GM19025 (cell line): ENCODE measurements at regions not wholly inside any gene's neighbourhood (a gene's known extent, or its start where the extent isn't known, plus 50 kb on each side); places are given as distances from the start of the nearest gene placed in this dataset.

Source experiments
- ATAC-seq: cut with Tn5 transposase; IDR thresholded peaks from one replicate; pipeline ENCODE4 v1.9.1; 2021; ENCODE audit warnings: mild to moderate bottlenecking, low read depth, moderate library complexity; ENCODE audit not compliant: unreplicated experiment

DNA sequence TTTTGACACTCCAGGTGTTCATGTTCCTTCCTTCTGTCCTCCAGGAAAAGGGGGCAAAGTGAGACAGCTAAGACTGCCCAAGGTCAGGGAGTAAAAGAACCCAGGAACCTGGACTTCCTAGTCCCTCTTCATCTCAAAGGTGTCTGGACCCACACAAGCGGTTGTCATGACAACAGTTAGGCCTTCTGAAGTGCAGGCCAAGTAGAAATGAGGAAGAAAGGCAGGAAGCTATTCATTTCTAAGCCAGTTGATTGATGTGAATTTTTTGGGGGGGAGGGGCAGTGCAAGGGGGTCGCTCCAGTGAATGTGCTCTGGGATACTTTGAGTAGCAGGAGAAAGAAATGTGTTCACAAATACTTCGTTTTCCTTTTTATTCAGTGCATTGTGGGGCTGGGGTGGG lies 114.3 kb downstream of the NAV1 start:
- no peak for ATAC-seq

DNA sequence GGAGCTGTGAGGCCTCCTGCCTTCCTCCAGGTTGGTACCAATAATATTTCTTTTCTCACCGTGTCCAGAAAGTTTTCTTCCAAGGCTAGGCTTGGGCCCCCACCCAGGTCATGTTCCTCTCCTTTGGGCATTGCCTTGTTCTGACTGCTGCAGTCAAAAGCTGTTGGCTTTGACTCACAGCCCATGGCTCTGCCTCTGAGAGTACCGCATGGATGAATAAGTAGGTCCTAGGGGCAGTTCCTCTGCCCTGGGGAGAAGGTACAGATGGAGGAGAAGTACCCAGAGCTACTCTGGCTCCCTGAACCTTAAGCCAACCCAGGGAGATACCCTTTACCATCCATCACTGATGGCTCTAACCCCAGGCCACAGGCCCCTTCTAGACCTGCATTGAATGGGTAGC lies 115.0 kb downstream of the NAV1 start:
- ATAC-seq = no peak

DNA sequence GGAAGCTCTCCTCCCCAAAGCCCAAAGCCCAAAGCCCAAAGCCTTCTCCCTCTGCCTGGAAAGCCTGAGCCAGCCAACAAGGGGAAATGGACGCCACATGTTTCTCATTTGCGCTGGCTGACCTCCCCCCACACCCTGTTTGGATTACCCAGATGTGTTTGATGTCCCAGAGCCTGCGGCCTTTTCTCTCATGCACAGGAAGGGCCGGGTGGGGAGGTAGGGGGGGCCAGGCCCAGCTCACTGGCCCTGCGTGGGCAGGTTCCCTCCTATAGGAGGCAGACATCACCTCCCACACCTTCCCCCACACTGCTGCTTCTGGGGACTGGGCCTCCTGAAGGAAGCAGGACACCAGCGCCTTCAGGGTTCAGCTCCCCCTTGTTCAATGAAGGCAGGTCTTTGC lies 116.3 kb downstream of the NAV1 start:
- ATAC-seq = no peak

DNA sequence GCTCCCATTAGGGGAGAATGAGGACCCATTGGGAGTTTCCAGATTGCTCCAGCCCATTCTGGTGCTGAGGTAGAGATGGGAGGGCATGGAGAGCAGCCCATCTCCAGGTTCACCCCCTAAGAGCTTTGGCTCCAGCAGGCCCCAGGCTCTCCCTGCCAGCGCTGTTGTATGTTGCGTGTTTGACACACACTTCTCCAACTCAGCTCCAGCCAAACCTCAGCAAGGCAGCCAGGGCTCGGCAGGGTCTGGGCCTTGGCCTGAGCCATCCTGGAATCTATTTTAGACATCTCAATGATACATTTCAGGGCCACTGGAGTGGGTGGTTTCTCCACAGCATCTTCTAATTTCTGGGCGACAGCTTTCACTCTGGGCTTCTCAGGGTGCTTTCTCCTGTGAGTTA lies 117.0 kb downstream of the NAV1 start:
- ATAC-seq = no peak

DNA sequence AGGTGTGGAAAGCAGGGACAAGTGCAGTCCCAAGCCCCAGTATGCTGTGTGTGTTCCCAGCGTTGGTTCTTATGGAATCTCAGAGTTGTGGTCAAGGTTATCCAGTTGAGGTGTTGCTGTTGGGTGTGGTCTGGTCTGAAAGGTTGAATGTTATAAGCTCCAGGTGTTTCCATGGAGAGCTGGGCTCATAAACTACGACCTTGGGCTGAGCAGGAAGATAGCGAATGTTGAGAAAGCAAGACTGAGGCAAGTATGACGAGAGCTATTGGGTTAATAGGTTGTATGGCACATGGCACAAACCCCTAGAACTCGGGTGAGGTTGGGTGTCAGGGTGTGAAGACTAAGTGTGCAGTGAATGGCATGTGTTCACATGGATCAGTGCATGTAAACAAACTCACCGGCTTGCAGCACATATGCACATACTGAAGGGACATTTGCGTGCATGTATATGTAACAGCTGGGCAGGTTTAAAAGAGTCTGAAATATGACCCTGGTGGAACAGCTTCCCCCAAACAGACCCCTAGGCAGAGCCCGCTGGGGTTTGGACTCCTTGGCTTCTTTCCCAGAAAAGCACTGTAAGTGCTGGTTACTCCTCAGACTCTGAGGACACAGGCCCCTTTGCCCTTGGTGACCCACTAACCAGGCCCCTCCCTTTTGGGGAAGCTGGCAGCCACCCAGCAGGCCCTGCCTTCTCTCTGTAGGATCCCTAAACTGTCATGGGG lies 117.5 kb downstream of the NAV1 start:
- no peak for ATAC-seq

DNA sequence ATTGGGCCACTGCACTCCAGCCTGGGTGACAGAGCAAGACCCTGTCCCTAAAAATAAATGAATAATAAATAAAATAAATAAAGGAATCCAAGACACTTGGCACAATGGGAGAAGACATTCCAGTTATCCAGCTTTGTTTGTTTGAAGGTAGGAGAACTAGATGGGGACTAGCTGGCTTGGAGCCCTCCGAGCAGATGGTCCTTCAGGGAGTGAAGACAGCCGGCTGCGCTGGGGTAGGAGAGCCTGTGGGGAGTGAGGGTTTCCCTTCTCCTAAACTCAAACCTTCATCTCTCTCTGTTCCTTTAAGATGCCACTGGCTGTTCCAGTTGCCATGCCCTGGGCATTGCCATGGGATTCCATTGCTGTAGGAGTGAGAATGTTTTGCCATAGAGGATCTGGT lies 120.6 kb downstream of the NAV1 start:
- no peak for ATAC-seq

DNA sequence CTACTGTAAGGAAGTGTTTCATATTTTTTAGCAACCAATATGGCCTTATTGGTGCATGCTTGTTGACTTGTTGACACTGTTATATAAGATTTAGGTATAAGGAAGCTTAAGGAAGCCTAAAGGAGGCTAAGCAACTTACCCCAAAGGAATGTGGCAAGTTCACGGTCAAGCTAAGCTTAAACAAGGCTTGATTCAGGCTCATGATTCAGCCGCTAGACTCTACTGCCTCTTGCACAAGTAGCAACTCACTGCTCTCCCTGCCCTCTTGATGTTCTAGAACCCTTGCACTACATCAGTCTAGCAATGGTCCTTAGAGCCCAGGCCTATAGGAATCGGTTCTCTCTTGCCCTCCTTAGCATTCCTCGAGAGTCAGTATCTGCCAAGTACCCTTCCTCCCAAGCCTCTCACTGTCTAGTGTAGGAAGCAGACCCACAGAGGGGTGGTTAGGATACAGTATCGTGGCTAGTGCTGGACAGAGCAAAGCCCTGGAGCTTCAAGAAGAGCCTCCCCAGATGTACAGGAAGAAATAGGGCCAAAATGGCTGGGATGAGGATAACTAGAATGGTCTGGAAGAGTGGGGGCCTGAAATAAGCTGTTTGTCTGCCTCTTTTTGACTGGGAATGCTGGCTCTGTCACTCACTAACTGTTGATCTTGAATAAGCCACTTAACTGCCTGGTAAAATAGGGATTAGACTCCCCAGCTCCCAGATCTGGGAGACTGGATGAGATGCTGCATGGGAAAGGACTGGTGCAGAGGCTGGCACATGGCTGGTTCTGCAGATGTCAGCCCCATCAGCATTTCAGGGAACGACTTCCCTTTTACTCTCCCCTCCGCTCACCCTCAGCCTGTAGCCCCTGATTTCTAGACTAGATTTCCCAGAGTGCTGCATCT lies 122.2 kb downstream of the NAV1 start:
- no peak for ATAC-seq

DNA sequence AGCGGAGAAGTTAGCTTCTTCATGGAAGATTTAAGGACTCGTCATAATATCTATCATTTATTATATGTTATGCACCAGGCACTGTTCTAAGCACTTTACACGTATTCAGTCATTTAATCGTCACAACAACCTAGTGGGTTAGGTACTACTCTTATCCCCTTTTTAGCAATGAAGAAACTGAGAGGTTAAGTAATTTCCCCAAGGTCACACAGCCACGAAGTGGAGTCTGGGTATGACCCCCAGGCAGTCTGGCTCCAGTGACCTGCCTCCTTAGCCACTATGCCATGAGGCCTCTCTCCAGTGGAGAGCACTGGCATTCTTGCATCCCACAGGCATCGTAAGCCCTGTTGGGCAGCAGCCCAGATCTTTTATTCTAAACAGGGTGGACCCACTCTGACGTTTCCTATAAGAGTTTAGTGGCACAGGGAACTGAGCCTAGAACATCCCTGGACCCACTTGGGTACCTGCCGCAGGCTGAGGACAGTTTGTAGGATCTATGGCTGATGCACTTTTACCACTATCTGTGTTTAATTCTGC lies 123.0 kb downstream of the NAV1 start:
- no peak for ATAC-seq

DNA sequence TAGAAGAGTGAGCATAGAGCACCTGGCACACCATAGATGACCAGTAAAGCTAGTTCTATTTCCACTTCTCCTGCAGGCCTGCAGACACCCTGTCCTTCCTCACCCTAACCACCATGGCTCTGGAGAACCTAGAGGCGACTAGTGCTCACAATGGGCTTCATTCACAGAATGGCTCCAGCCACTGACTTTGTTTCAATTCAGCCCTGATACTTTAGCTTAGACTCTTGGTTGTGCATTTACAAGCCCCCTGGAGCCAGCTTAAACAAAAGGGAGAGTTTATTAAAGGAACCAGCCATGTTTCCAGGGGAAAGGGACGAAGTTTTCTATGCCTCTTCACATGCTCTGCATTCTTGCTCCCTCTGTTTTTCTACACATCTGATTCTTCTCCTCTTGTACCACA lies 123.7 kb downstream of the NAV1 start:
- no peak for ATAC-seq

DNA sequence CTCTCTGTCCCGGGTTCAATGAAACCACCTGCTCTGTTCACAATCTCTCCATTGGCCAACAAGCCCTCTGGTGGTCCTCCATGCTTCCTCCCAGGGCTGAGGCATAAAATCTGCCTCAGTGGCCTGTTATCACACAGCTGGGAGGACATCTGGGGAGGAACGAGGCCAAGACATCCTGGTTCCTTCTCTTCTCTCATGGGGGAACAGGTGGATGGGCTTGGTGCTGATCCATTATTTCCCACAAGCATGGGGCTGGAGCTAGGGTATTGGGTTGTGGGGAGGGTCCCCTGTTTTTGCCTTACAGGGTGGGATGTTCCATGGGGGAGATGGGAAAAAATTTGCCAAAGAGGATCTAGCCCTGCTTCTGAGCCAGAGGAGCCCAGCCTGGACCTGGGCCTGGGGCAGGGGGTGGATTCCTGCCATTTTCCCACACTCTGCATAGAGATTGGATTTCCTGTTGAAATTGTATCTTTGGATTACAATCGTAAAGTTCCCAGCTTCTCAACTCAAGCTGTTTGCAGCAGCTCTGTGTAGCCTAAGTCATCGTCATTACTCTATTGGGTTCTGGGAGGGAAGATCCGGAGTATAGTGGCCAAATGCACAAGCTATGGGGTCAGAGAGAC lies 124.7 kb downstream of the NAV1 start:
- ATAC-seq = no peak

DNA sequence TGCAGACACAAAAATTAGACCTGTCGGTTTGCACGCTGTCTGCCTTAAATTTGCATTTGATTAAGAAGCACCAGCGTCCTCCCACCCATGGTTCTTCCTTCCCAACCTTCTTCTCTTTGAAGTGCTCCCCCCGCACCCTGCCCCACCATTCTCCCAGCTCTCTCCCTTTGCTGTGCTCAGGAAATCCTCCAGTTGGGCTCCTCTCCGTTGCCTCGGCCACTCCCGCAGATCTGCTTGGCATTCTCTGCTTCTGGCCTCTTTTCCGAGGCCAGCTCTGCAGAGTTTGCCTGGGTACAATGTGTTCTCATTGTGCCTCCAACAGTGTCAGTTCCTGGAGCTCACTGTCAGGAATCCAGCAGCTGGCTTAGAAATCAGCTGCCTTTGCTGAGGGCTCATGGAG lies 126.1 kb downstream of the NAV1 start:
- no peak for ATAC-seq

DNA sequence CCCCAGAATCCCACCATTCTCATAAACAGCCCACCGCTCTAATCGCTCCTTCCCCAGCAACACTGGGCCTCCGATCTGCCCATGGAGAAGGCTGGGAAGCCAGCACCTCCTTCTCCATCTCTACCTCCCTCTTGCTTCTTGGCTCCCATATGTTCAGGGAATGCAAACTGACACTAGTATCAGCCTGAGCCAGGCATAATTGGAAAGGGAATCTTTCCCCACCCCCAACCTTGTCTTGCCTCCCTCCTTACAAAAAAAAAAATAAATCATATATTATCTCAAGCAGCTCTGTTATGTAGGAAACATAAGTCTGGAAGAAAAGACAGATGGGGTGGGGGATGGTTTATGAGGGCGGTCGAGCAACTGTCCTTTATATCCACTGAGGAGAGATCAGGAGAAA lies 127.2 kb downstream of the NAV1 start:
- ATAC-seq = no peak

DNA sequence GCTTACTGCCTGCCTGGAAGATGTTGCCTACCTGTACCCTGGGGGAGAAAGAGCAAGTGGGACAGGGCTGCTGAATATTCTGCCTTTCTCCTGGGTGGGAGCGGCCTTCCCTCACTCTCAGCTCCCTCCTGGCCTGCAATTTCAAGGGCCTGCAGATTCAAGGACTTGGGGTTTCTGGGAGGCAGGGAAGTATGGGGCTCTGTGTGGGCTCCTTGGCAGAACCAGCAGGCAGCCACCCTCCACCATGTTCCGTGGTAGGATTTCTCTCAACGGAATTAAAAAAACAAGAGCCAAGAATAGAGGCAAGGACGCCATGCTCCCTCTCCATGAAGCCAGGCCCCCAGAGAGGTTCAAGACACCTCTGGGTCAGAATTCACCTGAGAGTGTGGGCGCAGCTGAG lies 127.7 kb downstream of the NAV1 start:
- ATAC-seq = no peak

DNA sequence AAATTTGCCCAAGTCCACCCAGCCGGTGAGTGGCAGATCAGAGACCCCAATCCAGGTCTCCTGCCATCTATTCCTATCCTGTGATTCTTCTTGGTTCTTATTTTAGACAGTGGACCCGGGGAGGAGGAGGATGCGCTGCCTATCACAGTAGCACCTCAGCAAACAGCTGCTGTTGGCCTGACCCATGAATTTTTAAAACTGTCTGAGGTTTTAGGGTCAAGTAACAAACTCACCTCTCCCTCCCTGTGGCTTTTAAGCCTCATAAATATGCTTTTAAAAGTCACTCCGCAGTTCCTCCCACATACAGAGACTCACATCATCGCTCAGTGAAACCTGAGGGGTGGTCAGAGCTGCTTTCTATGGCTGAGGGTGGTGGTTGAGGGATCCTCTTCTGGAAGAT lies 128.6 kb downstream of the NAV1 start:
- no peak for ATAC-seq

DNA sequence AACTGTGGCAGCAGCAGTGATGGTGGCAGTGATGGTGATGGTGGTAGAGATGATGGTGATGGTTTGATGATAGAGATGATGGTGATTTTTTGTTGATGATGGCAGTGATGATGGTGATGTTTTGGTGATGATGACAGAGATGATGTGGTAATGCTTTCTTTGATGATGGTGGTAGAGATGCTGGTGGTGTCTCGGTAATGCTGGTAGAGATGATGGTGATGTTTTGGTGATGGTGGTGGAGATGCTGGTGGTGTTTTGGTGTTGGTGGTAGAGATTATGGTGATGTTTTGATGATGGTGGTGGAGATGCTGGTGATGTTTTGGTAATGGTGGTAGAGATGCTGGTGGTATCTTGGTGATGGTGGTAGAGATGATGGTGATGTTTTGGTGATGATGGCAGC lies 131.6 kb downstream of the NAV1 start:
- ATAC-seq = no peak

DNA sequence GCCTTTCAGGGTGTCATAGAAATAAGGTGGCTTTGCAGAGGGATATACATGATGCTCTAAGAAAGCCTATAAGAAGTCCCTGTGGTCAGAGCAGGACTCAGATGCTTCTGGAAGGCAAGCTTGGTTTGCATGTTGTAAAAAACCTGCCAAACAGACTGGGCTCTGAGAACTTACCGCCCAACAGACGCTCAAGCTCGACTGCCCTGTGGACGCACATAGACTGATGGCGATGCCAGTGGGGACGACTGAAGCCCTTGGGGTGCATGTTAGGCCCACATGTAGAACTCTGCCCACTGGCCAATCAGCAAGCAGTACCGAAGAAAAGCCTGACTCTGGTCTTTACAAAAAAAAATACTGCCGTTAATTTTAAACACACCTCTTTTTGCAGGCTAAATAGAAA lies 133.8 kb downstream of the NAV1 start:
- no peak for ATAC-seq

DNA sequence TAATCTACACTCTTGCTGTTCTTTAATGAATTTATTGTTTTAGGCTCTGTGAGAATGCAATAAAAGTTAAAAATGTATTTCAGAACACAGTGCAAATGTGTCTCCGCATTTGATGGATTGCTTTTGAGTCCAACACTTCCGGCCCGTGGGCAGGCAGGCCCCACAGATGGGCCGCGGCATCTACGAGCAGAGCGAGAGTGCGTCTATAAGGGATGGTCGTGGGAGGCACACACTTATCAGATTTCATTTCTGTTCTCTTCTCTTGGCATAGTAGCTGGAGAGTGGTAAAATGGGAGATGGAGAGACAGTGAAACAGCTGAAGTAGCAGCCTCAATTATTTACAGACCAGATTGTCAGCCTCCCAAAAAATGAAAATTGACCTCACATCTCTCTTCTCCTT lies 134.2 kb downstream of the NAV1 start:
- no peak for ATAC-seq

DNA sequence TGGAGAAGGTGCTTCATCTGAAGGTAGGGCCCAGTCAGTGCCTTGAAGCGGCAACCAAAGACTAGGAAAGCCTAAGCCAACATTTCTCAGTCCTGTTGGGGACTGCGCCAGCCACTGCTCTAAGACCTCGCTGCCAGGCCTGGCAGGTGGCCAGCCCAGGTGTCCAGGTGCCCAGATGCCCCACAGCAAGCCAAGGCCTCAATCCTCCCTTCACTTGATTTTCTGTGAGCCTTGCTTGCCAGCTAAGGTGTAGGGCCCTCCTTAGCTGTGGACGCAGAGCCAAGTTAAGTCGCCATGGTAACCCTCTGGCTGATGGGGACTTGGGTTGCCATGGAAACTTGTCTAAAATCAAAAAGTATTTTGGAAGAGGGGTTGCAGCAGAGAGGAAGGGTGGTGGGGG lies 135.0 kb downstream of the NAV1 start:
- no peak for ATAC-seq

DNA sequence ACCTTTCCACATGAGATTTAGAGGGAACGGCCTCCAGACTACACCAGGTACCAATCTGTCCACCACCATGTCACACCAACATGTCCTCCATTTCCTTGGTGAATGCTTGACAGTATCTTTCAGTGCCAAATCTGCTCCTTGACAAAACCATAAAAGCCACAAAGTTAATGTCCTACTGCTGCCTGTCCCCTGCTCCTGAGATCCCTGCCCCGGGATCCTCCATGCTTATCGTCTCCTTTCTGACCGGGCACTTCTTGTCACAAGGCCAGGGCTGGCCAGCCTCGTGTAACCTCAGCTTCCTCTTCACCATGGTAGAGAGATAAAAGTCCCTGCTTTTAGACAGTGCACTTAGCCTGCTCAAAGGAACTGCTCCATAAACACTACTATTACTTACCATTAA lies 136.2 kb downstream of the NAV1 start:
- ATAC-seq = no peak

DNA sequence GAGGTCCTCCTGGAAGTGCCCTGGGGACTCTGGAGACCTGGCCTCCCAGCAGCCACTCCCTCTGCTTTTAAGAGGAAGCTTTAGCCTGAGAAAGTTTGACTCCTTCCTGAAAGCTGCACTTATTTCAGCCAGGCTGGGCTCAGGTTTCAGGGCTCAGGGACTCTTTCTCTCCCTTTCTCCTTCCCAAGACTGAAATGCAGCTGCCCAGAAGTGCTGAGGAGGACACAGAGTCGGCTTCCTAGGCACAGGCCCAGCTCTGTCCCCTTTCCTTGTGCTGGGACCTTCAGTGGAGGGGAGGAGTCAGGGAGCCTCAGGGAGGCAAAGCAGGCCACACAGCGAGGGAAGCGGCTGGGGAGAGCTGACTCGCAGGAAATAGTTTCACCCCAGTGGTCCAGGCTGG lies 137.3 kb downstream of the NAV1 start:
- no peak for ATAC-seq

DNA sequence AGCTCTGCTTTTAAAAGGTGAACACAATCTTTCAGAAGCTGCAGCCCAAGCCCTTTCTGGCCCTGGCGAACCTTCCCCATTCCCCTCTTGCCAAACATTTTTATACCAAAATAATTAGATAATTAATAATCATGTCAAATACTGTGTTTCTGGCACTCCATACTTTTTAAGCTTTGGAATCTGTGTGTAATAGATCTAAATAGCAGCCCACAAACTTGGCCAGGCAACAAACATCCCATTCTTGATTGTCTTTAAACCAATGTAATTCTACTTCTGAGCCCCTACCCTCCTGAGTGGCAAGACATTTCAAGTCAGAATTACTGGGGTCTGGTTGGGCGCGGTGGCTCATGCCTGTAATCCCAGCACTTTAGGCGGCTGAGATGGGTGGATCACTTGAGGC lies 137.7 kb downstream of the NAV1 start:
- no peak for ATAC-seq
